Hepatocyte (in vitro differentiated cells): ENCODE measurements at regions not wholly inside any gene's neighbourhood (a gene's known extent, or its start where the extent isn't known, plus 50 kb on each side); places are given as distances from the start of the nearest gene placed in this dataset.

Experiments used
- CTCF ChIP-seq: fragments of 200-600 bp; sonication (generic); IDR thresholded peaks from 2 replicates; pipeline ENCODE4 v1.5.1; 2016; ENCODE audit warnings: antibody characterized with exemption, mild to moderate bottlenecking; ENCODE audit not compliant: poor library complexity
- EZH2 ChIP-seq: fragments of 200-600 bp; sonication (generic); IDR thresholded peaks from 2 replicates; pipeline ENCODE4 v1.6.1; 2016; ENCODE audit warnings: antibody characterized with exemption, mild to moderate bottlenecking, borderline replicate concordance

- no peak for TF ChIP-seq CTCF
- TF ChIP-seq EZH2 = no peak
These were observed 180.4 kb downstream of the ST8SIA4 start for GRCh38 chr5:100722657-100723056.
